NCI-H2081 (cell line): ENCODE measurements at regions not wholly inside any gene's neighbourhood (a gene's known extent, or its start where the extent isn't known, plus 50 kb on each side); places are given as distances from the start of the nearest gene placed in this dataset.
"Not testable (repeated sequence)": the region's sequence is repeated elsewhere in the genome, so short reads cannot be mapped to it uniquely, and the experiment has no call there.

ENCODE experiments used
- DNase-seq, 2 experiments: peaks; one replicate each; lab custom pipeline; 2025; lab: John Stamatoyannopoulos, UW

GRCh38 chr2:131738996-131739434 lies 211.3 kb downstream of the CCDC74A start:
- not testable (repeated sequence) for DNase-seq

GRCh38 chr2:131753640-131754561 lies 226.2 kb downstream of the CCDC74A start:
- no peak for DNase-seq

GRCh38 chr2:131754929-131755720 lies 227.4 kb downstream of the CCDC74A start:
- DNase-seq: no peak

- no peak for DNase-seq
Measured at GRCh38 chr2:131756141-131756907, 228.6 kb downstream of the CCDC74A start.

GRCh38 chr2:131758941-131759340 lies 231.3 kb downstream of the CCDC74A start:
- DNase-seq: not testable (repeated sequence)

GRCh38 chr2:131774955-131775555 lies 247.4 kb downstream of the CCDC74A start:
- DNase-seq: not testable (repeated sequence)

GRCh38 chr2:131775903-131776506 lies 248.3 kb downstream of the CCDC74A start:
- not testable (repeated sequence) for DNase-seq

- not testable (repeated sequence) for DNase-seq
Measured at GRCh38 chr2:131780446-131780845, 252.8 kb downstream of the CCDC74A start.

- no peak for DNase-seq
Measured at GRCh38 chr2:131801210-131801744, 273.6 kb downstream of the CCDC74A start.

- peak; percentile 49 to 76 for DNase-seq
Measured at GRCh38 chr2:131801745-131802350, 274.2 kb downstream of the CCDC74A start.

GRCh38 chr2:131802351-131802836 lies 274.7 kb downstream of the CCDC74A start:
- peak; percentile 25 to 61 for DNase-seq

GRCh38 chr2:131803237-131803636 lies 275.5 kb downstream of the CCDC74A start:
- not testable (repeated sequence) for DNase-seq

GRCh38 chr2:131812605-131813004 lies 284.9 kb downstream of the CCDC74A start:
- not testable (repeated sequence) for DNase-seq

GRCh38 chr2:131813378-131813777 lies 285.7 kb downstream of the CCDC74A start:
- DNase-seq: not testable (repeated sequence)

- not testable (repeated sequence) for DNase-seq
Measured at GRCh38 chr2:131818267-131818973, 290.7 kb downstream of the CCDC74A start.

- DNase-seq: not testable (repeated sequence)
Measured at GRCh38 chr2:131822237-131822721, 294.6 kb downstream of the CCDC74A start.

GRCh38 chr2:131823058-131823457 lies 295.4 kb downstream of the CCDC74A start:
- DNase-seq: not testable (repeated sequence)

- DNase-seq: not testable (repeated sequence)
Measured at GRCh38 chr2:131824986-131825385, 297.3 kb downstream of the CCDC74A start.

GRCh38 chr2:131827481-131828163 lies 299.9 kb downstream of the CCDC74A start:
- DNase-seq: no peak
